Body of pancreas (tissue), 4 donors: ENCODE measurements at regions not wholly inside any gene's neighbourhood (a gene's known extent, or its start where the extent isn't known, plus 50 kb on each side); places are given as distances from the start of the nearest gene placed in this dataset.

ENCODE experiments used
- ATAC-seq: fragments of 150-250 bp; one replicate; pipeline ENCODE4 v1.9.1; 2016
- DNase-seq, 4 donors: peaks; one replicate each; pipeline ENCODE4 v3.0.0-alpha.2; 2019
- H3K27ac ChIP-seq, 4 donors: fragments of 200-600 bp; sonication (generic); 1 replicate in 3 of 4; 2 replicates in 1 of 4; pipeline versions ENCODE4 v1.5.1 to v1.6.1; 2016 to 2019; ENCODE audit warnings: mild to moderate bottlenecking in 1 of 4, mixed read lengths in 1 of 4, moderate library complexity in 1 of 4
- H3K27me3 ChIP-seq, 2 donors: fragments of 200-600 bp; sonication (generic); one replicate each; pipeline ENCODE4 v1.6.0; 2016; ENCODE audit warnings: mild to moderate bottlenecking in 1 of 2
- H3K36me3 ChIP-seq, 2 donors: fragments of 200-600 bp; sonication (generic); replicated peaks in 1 of 2; 2 replicates each; pipeline ENCODE4 v1.5.1; 2016; ENCODE audit warnings: low read depth in 2 of 2; ENCODE audit not compliant: insufficient read depth in 1 of 2
- H3K4me1 ChIP-seq: fragments of 200-600 bp; sonication (generic); one replicate; pipeline ENCODE4 v1.6.0; 2016
- H3K4me3 ChIP-seq, 2 donors: fragments of 200-600 bp; sonication (generic); 1 replicate in 1 of 2; 2 replicates in 1 of 2; pipeline ENCODE4 v1.5.1; 2016 to 2019
- H3K9me3 ChIP-seq, 3 donors: fragments of 200-600 bp; sonication (generic); 1 replicate in 2 of 3; 2 replicates in 1 of 3; pipeline ENCODE4 v1.5.1; 2016
- POLR2A ChIP-seq, 3 donors: fragments of 450-650 bp; IDR thresholded peaks; one replicate each; pipeline ENCODE4 v1.6.1; 2016; ENCODE audit warnings: antibody characterized with exemption in 3 of 3, mild to moderate bottlenecking in 2 of 3
- WGBS, 2 donors: methylation state at CpG; one replicate each; pipeline ENCODE4 v1.1.5; 2017; 5-methylcytosine and 5-hydroxymethylcytosine counted together
- intact Hi-C: fragments of 100-400 bp; cut with DNase I; formaldehyde crosslinking; loops from one replicate; pipeline ENCODE4 v1.15.1; 2023
- TF ChIP-seq, protein P1 (sequence below), 7 experiments: fragments of 450-650 bp in 4 of 7; fragments of 200-600 bp in 3 of 7; sonication (generic) in 3 of 7; IDR thresholded peaks; one replicate each; pipeline ENCODE4 v1.5.1; 2016 to 2019; ENCODE audit warnings: antibody characterized with exemption in 7 of 7

DNA sequence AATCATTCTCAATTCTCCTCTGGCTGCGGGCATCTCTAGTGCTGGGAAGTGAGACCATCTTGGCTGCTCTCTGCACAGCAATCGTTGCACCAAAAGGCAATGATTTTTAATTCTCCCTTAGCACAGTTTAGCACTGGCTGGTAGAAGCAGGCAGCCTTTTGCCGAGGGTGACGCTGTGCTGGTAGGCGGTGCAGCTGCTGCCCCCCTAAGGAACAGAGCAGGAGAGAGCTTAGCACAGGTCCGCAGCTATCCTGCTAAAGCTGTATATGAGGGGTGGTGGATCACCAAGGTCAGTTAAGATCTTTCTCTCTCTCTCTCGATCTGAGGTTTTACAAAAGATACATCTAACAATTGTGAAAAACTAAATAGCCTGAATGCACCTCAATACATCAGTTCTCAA, 390.1 kb downstream of the GATA3 start:
- Histone ChIP-seq H3K9me3 (no peaks in the 10 kb centered on the region), H3K27me3 (no peaks in the 10 kb centered on the region), H3K27ac (no peak overlapping the region), H3K36me3 (no peaks in the 10 kb centered on the region), H3K4me1 (no peaks in the 10 kb centered on the region), H3K4me3 (no peak overlapping the region)
- 9 to 11% methylated on average over 7 of the region's 7 CpGs for WGBS, 2 donors
- ATAC-seq, result no peak
- no peak for DNase-seq
- TF ChIP-seq, protein P1, sequence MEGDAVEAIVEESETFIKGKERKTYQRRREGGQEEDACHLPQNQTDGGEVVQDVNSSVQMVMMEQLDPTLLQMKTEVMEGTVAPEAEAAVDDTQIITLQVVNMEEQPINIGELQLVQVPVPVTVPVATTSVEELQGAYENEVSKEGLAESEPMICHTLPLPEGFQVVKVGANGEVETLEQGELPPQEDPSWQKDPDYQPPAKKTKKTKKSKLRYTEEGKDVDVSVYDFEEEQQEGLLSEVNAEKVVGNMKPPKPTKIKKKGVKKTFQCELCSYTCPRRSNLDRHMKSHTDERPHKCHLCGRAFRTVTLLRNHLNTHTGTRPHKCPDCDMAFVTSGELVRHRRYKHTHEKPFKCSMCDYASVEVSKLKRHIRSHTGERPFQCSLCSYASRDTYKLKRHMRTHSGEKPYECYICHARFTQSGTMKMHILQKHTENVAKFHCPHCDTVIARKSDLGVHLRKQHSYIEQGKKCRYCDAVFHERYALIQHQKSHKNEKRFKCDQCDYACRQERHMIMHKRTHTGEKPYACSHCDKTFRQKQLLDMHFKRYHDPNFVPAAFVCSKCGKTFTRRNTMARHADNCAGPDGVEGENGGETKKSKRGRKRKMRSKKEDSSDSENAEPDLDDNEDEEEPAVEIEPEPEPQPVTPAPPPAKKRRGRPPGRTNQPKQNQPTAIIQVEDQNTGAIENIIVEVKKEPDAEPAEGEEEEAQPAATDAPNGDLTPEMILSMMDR (IDR thresholded peaks at IDR 0.05), result no peak
- TF ChIP-seq POLR2A (IDR thresholded peaks at IDR 0.05), result no peak
- intact Hi-C loops, result no loop called here

DNA sequence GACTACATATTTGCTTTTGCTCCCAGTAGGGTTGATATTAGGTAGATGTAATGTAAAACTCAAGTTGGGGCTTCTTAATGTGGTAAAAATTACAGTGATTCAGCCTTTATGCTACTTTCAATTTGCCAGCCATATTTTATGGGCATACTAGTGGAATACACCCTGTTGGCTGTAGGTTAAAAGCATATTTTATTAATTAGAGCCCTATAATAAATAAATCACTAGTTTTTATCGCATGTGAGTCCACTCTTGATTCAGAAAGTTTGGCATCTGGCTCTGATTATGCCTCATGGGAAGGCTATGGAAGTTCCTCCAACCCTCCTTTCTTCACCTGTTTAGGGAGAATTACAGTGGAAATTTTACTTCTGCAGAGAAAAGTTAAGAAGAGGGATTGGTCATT, 390.9 kb downstream of the GATA3 start:
- no peak overlapping the region for H3K4me3 ChIP-seq
- no peaks in the 10 kb centered on the region for H3K36me3 ChIP-seq
- no peaks in the 10 kb centered on the region for H3K27me3 ChIP-seq
- intact Hi-C loops, result no loop called here
- TF ChIP-seq, protein P1 (IDR thresholded peaks at IDR 0.05), result no peak
- TF ChIP-seq POLR2A (IDR thresholded peaks at IDR 0.05), result no peak
- no peak for ATAC-seq
- no peak for DNase-seq
- H3K9me3 ChIP-seq, result no peaks in the 10 kb centered on the region
- no peaks in the 10 kb centered on the region for H3K4me1 ChIP-seq
- 62 to 75% methylated on average over 1 of the region's 1 CpG for WGBS, 2 donors
- H3K27ac ChIP-seq, result no peak overlapping the region

DNA sequence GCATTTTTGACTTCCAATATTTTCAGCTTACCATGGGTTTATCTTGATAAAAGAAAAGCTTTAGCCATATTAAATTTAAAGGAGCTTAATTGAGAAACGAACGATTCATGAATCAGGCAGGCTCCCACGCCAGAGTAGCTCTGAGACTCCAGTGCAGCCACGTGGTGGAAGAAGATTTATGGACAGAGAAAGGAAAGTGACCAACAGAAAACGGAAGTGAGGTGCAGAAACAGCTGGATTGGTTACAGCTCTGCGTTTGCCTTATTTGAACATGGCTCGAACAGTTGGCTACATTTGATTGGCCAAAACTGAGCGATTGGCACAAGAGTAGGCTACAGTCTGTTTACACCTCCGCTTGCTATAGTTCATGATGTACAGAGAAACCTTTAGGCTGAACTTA, 395.4 kb downstream of the GATA3 start:
- Histone ChIP-seq H3K4me3 (no peak overlapping the region), H3K27ac (no peak overlapping the region), H3K4me1 (no peaks in the 10 kb centered on the region), H3K36me3 (no peaks in the 10 kb centered on the region), H3K27me3 (no peaks in the 10 kb centered on the region), H3K9me3 (no peaks in the 10 kb centered on the region)
- TF ChIP-seq POLR2A (IDR thresholded peaks at IDR 0.05), result no peak
- TF ChIP-seq, protein P1 (IDR thresholded peaks at IDR 0.05), result no peak
- 56 to 64% methylated on average over 9 of the region's 9 CpGs for WGBS, 2 donors
- intact Hi-C loops, result no loop called here
- no peak for DNase-seq
- no peak for ATAC-seq

DNA sequence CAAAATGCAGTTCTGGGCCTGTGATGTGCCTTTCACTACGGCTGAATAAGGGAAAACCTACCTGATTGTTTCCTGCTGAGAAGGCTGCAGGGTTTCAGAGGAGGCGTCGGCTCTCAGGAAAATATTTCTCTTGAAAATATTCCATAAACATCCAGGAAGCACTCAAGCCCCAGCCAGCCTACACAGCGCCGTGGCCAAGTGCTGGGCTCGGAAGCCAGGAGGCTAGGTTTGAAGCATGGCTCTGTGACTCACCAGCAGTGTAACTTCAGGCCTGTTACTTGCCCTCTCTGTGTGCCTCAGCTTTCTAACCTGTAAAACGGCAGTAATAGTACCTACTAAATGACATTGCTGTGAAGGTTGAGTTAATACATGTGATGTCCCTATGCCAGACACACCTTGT, 399.1 kb downstream of the GATA3 start:
- peaks cover 0 to 5% (median 0%) of the 10 kb centered on the region in 3 donors for H3K9me3 ChIP-seq
- ATAC-seq (no peak), DNase-seq (no peak)
- H3K4me3 ChIP-seq, result no peak overlapping the region
- WGBS, 2 donors, result 44 to 49% methylated on average over 7 of the region's 7 CpGs
- no peaks in the 10 kb centered on the region for H3K4me1 ChIP-seq
- intact Hi-C loops, result no loop called here
- H3K36me3 ChIP-seq, result no peaks in the 10 kb centered on the region
- H3K27ac ChIP-seq, result no peak overlapping the region
- TF ChIP-seq, protein P1 (IDR thresholded peaks at IDR 0.05), result no peak
- no peak for TF ChIP-seq POLR2A (IDR thresholded peaks at IDR 0.05)
- H3K27me3 ChIP-seq, result no peaks in the 10 kb centered on the region

DNA sequence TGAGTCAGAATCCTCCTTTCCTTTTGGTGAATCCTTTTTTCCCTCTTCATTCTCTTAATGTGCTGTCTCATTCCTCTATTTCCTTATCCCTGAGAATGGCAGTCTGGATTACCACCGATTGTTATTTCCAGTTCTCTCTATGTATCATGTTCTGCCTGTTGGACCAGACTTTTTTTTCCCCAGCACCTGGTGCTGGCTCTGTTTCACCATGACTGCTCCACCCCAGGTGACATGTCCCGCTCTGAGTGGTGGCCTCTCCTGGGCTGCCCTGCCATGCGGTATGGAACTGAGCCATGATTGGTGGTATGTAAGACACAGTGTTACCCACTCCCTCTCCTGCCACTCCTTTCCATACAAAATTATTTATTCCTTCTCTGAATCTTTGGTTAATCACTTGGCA, 399.9 kb downstream of the GATA3 start:
- Histone ChIP-seq H3K36me3 (no peaks in the 10 kb centered on the region), H3K27ac (no peak overlapping the region), H3K9me3 (peaks cover 0 to 5% (median 0%) of the 10 kb centered on the region in 3 donors), H3K4me3 (no peak overlapping the region), H3K27me3 (no peaks in the 10 kb centered on the region), H3K4me1 (no peaks in the 10 kb centered on the region)
- TF ChIP-seq POLR2A (IDR thresholded peaks at IDR 0.05), result no peak
- TF ChIP-seq, protein P1 (IDR thresholded peaks at IDR 0.05), result no peak
- 73 to 79% methylated on average over 3 of the region's 3 CpGs for WGBS, 2 donors
- DNase-seq (no peak), ATAC-seq (no peak)
- intact Hi-C loops, result no loop called here
